H9 (cell line): ENCODE measurements at regions not wholly inside any gene's neighbourhood (a gene's known extent, or its start where the extent isn't known, plus 50 kb on each side); places are given as distances from the start of the nearest gene placed in this dataset.
A peak's percentile ranks its signal among the peaks of the same experiment; 100 is the strongest.

Experiments used
- DNase-seq: peaks from one replicate; pipeline ENCODE4 v3.0.0-alpha.2; 2017
- H2AFZ ChIP-seq: one replicate; pipeline ENCODE4 v1.6.1; 2013; ENCODE audit warnings: mild to moderate bottlenecking, low read length, control low read depth, moderate library complexity
- H2AK5ac ChIP-seq: 2 replicates; pipeline ENCODE4 v1.6.1; 2013; ENCODE audit warnings: low read length, control low read depth, mixed read lengths; ENCODE audit not compliant: insufficient read length
- H2BK120ac ChIP-seq: one replicate; pipeline ENCODE4 v1.6.1; 2013; ENCODE audit warnings: low read depth, mild to moderate bottlenecking, low read length, control low read depth, inconsistent platforms; ENCODE audit not compliant: poor library complexity, severe bottlenecking
- H2BK12ac ChIP-seq: 2 replicates; pipeline ENCODE4 v1.6.1; 2013; ENCODE audit warnings: low read length, control low read depth, mixed read lengths, low read depth; ENCODE audit not compliant: insufficient read length
- H2BK15ac ChIP-seq: 2 replicates; pipeline ENCODE4 v1.6.1; 2013; ENCODE audit warnings: low read depth, low read length, control low read depth
- H2BK20ac ChIP-seq: one replicate; pipeline ENCODE4 v1.6.1; 2013; ENCODE audit warnings: low read depth, mild to moderate bottlenecking, low read length, control low read depth, inconsistent platforms; ENCODE audit not compliant: poor library complexity, severe bottlenecking
- H2BK5ac ChIP-seq: 2 replicates; pipeline ENCODE4 v1.6.1; 2013; ENCODE audit warnings: low read length, control low read depth, mixed read lengths; ENCODE audit not compliant: insufficient read length
- H3K14ac ChIP-seq: 2 replicates; pipeline ENCODE4 v1.6.1; 2013; ENCODE audit warnings: low read length, control low read depth; ENCODE audit not compliant: insufficient read depth
- H3K18ac ChIP-seq: 2 replicates; pipeline ENCODE4 v1.6.1; 2013; ENCODE audit warnings: low read depth, mild to moderate bottlenecking, mixed read lengths, low read length, control low read depth; ENCODE audit not compliant: insufficient read length
- H3K23ac ChIP-seq: 2 replicates; pipeline ENCODE4 v1.6.1; 2013; ENCODE audit warnings: low read length, control low read depth, mixed read lengths, low read depth; ENCODE audit not compliant: insufficient read length
- H3K23me2 ChIP-seq: 2 replicates; pipeline ENCODE4 v1.6.1; 2013; ENCODE audit warnings: low read depth, mild to moderate bottlenecking, mixed read lengths, low read length, control low read depth; ENCODE audit not compliant: insufficient read length, poor library complexity, severe bottlenecking
- H3K27ac ChIP-seq: 2 replicates; pipeline ENCODE4 v1.5.1; 2013; ENCODE audit warnings: low read length, control low read depth, mixed read lengths, low read depth; ENCODE audit not compliant: insufficient read length
- H3K27me3 ChIP-seq: 2 replicates; pipeline ENCODE4 v1.6.1; 2013; ENCODE audit warnings: low read length, control low read depth, inconsistent platforms; ENCODE audit not compliant: insufficient read depth
- H3K4ac ChIP-seq: 2 replicates; pipeline ENCODE4 v1.6.1; 2013; ENCODE audit warnings: low read depth, mild to moderate bottlenecking, control low read depth, inconsistent platforms, low read length, moderate library complexity
- H3K4me1 ChIP-seq: 2 replicates; pipeline ENCODE4 v1.6.1; 2013; ENCODE audit warnings: low read length, control low read depth, inconsistent platforms; ENCODE audit not compliant: insufficient read depth
- H3K4me2 ChIP-seq: 2 replicates; pipeline ENCODE4 v1.6.1; 2013; ENCODE audit warnings: low read length, control low read depth, mixed read lengths; ENCODE audit not compliant: insufficient read length, insufficient read depth
- H3K56ac ChIP-seq: 2 replicates; pipeline ENCODE4 v1.6.1; 2013; ENCODE audit warnings: low read depth, mild to moderate bottlenecking, mixed read lengths, low read length, control low read depth; ENCODE audit not compliant: insufficient read length
- H3K79me1 ChIP-seq: 2 replicates; pipeline ENCODE4 v1.6.1; 2013; ENCODE audit warnings: low read depth, mild to moderate bottlenecking, moderate library complexity, low read length, control low read depth, inconsistent platforms; ENCODE audit not compliant: insufficient read depth, poor library complexity, severe bottlenecking
- H3K79me2 ChIP-seq: 2 replicates; pipeline ENCODE4 v1.6.1; 2013; ENCODE audit warnings: low read length, control low read depth, inconsistent platforms; ENCODE audit not compliant: insufficient read depth
- H3K9ac ChIP-seq: 2 replicates; pipeline ENCODE4 v1.6.1; 2013; ENCODE audit warnings: low read length, control low read depth, mixed read lengths; ENCODE audit not compliant: insufficient read length; ENCODE audit errors: extremely low read depth
- H3K9me3 ChIP-seq: one replicate; pipeline ENCODE4 v1.6.1; 2013; ENCODE audit warnings: low read depth, low read length, inconsistent platforms; ENCODE audit not compliant: control insufficient read depth
- H3T11ph ChIP-seq: one replicate; pipeline ENCODE4 v1.6.1; 2013; ENCODE audit warnings: mild to moderate bottlenecking, low read length, control low read depth, inconsistent platforms
- H4K20me1 ChIP-seq: one replicate; pipeline ENCODE4 v1.6.1; 2013; ENCODE audit not compliant: control insufficient read depth, insufficient read length, insufficient read depth
- H4K5ac ChIP-seq: 2 replicates; pipeline ENCODE4 v1.6.1; 2013; ENCODE audit warnings: low read depth, mild to moderate bottlenecking, mixed read lengths, low read length, control low read depth; ENCODE audit not compliant: insufficient read length
- H4K8ac ChIP-seq: replicated peaks from 2 replicates; pipeline ENCODE4 v1.6.1; 2013; ENCODE audit warnings: low read length, control low read depth, mixed read lengths, low read depth; ENCODE audit not compliant: insufficient read length
- H4K91ac ChIP-seq: 2 replicates; pipeline ENCODE4 v1.6.1; 2013; ENCODE audit warnings: low read depth, mild to moderate bottlenecking, moderate library complexity, mixed read lengths, low read length, control low read depth; ENCODE audit not compliant: insufficient read length
- H3K27ac Mint-ChIP-seq, 3 experiments: 2 replicates in 2 of 3; 3 replicates in 1 of 3; pipeline ENCODE4 v1.8.0; 2020 to 2021; ENCODE audit warnings: mixed read lengths in 3 of 3, mild to moderate bottlenecking in 1 of 3, moderate library complexity in 1 of 3
- H3K27me3 Mint-ChIP-seq: 2 replicates; pipeline ENCODE4 v1.8.0; 2021; ENCODE audit warnings: low read depth, mild to moderate bottlenecking, moderate library complexity, mixed read lengths
- H3K36me3 Mint-ChIP-seq, 3 experiments: 2 replicates in 2 of 3; 3 replicates in 1 of 3; pipeline ENCODE4 v1.8.0; 2020 to 2021; ENCODE audit warnings: low read depth in 3 of 3, mixed read lengths in 3 of 3; ENCODE audit not compliant: insufficient read depth in 1 of 3
- H3K4me1 Mint-ChIP-seq, 2 experiments: 2 replicates each; pipeline ENCODE4 v1.8.0; 2020; ENCODE audit warnings: mixed read lengths in 2 of 2
- H3K4me3 Mint-ChIP-seq, 2 experiments: 2 replicates in 1 of 2; 3 replicates in 1 of 2; pipeline ENCODE4 v1.8.0; 2020 to 2021; ENCODE audit warnings: mild to moderate bottlenecking in 2 of 2, mixed read lengths in 2 of 2, moderate library complexity in 1 of 2
- H3K9me3 Mint-ChIP-seq, 2 experiments: 2 replicates in 1 of 2; 3 replicates in 1 of 2; pipeline ENCODE4 v1.8.0; 2020; ENCODE audit warnings: mild to moderate bottlenecking in 2 of 2, mixed read lengths in 2 of 2, moderate library complexity in 1 of 2
- CTCF ChIP-seq: fragments of 200-600 bp; sonication (generic); conservative IDR thresholded peaks from 3 replicates; pipeline ENCODE4 v1.8.0; 2021; ENCODE audit warnings: antibody characterized with exemption, mild to moderate bottlenecking
- WGBS: extraction: QIAGEN DNeasy Blood & Tissue Kit; methylation state at CpG from one replicate; pipeline ENCODE4 v1.1.7; 2013; ENCODE audit warnings: missing lambda C conversion rate, low lambda C conversion rate, mixed read lengths; ENCODE audit not compliant: insufficient read length; ENCODE audit errors: extremely low coverage; 5-methylcytosine and 5-hydroxymethylcytosine counted together

- Histone ChIP-seq H3K56ac (no peak overlapping the region), H2BK5ac (no peak overlapping the region), H2AFZ (no peak overlapping the region), H2BK12ac (no peak overlapping the region), H3K23me2 (no peaks in the 10 kb centered on the region), H2BK120ac (no peak overlapping the region), H4K5ac (no peak overlapping the region), H3K9ac (no peak overlapping the region), H3T11ph (no peak overlapping the region), H2AK5ac (no peak overlapping the region), H4K91ac (no peak overlapping the region), H3K23ac (no peak overlapping the region), H3K4ac (no peak overlapping the region), H3K9me3 (no peaks in the 10 kb centered on the region), H3K18ac (no peak overlapping the region), H3K79me2 (peaks cover 8% of the 10 kb centered on the region; the same call in 1 of the 2 replicates), H2BK20ac (no peak overlapping the region), H3K14ac (no peak overlapping the region), H3K27ac (no peak overlapping the region), H3K4me1 (no peaks in the 10 kb centered on the region), H3K27me3 (no peaks in the 10 kb centered on the region), H2BK15ac (no peak overlapping the region), H4K8ac (no peak overlapping the region), H4K20me1 (no peaks in the 10 kb centered on the region), H3K4me2 (no peak overlapping the region), H3K79me1 (peaks cover 3% of the 10 kb centered on the region)
- H3K9me3 Mint-ChIP-seq: peaks cover 2 to 4% of the 10 kb centered on the region in 2 experiments; a peak in 4 of 5 replicates
- no peak overlapping the region for H3K27ac Mint-ChIP-seq
- H3K36me3 Mint-ChIP-seq: peaks cover 0 to 4% (median 0%) of the 10 kb centered on the region in 3 experiments; a peak in 2 of 7 replicates
- WGBS: no CpG with 5 or more reads among the region's 3 CpGs
- peak; percentile 46 for TF ChIP-seq CTCF
- peaks cover 14% of the 10 kb centered on the region in 2 experiments for H3K4me1 Mint-ChIP-seq
- DNase-seq: peak; percentile 35
- no peaks in the 10 kb centered on the region for H3K27me3 Mint-ChIP-seq
- no peak overlapping the region for H3K4me3 Mint-ChIP-seq
Observed at GRCh38 chr15:97301166-97301565, 659.3 kb upstream of the ARRDC4 start.
